ENCODE measurements at regions not wholly inside any gene's neighbourhood (a gene's known extent, or its start where the extent isn't known, plus 50 kb on each side); places are given as distances from the start of the nearest gene placed in this dataset.

- POLR2A ChIA-PET (ENCODE audit: partially characterized antibody): no interaction called here
- Histone ChIP-seq H2BK5ac (ENCODE audit: low read depth, low read length) (no peak overlapping the region), H3K4me1 (replicated peaks in 1 of 4; ENCODE audit: control insufficient read depth in 3 of 4, insufficient read depth in 4 of 4, low read length in 3 of 4) (no peaks in the 10 kb centered on the region), H3K79me2 (ENCODE audit: control insufficient read depth in 1 of 2, insufficient read depth in 2 of 2, low read length in 2 of 2) (no peaks in the 10 kb centered on the region), H2BK12ac (ENCODE audit: low read depth, low read length) (no peak overlapping the region), H3K36me3 (ENCODE audit: control insufficient read depth in 2 of 4, insufficient read depth in 4 of 4, low read length in 3 of 4) (no peaks in the 10 kb centered on the region), H3K14ac (ENCODE audit: insufficient read length) (no peak overlapping the region), H3K56ac (replicated peaks; ENCODE audit: insufficient read length, low read depth, low read length) (no peak overlapping the region), H2AFZ (ENCODE audit: low read length) (no peak overlapping the region), H3K4me2 (ENCODE audit: insufficient read depth in 1 of 2, low read depth in 2 of 2, low read length in 2 of 2) (no peak overlapping the region), H3K4ac (replicated peaks; ENCODE audit: insufficient read length, low read depth, low read length) (no peak overlapping the region), H3K18ac (ENCODE audit: extremely low read depth, low read length) (no peak overlapping the region), H3K27me3 (replicated peaks in 1 of 4; ENCODE audit: control insufficient read depth in 3 of 4, extremely low read depth in 1 of 4, insufficient read depth in 3 of 4, low read length in 3 of 4) (no peaks in the 10 kb centered on the region), H3K27ac (ENCODE audit: low read depth, low read length) (no peak overlapping the region), H3K9ac (replicated peaks in 1 of 4; ENCODE audit: extremely low read depth in 1 of 4, low read depth in 3 of 4, low read length in 3 of 4) (no peak overlapping the region), H2AK5ac (ENCODE audit: low read depth, low read length) (no peak overlapping the region), H2BK120ac (replicated peaks; ENCODE audit: low read depth, low read length) (no peak overlapping the region), H4K5ac (ENCODE audit: insufficient read length, low read depth, low read length) (no peak overlapping the region), H3K9me3 (ENCODE audit: insufficient read depth in 2 of 2, low read depth in 1 of 2, low read length in 1 of 2) (no peaks in the 10 kb centered on the region), H3K23me2 (ENCODE audit: low read depth, low read length) (no peaks in the 10 kb centered on the region), H4K91ac (replicated peaks; ENCODE audit: insufficient read length, low read length) (no peak overlapping the region), H4K8ac (ENCODE audit: extremely low read depth, insufficient read depth, low read length) (no peak overlapping the region), H3K79me1 (ENCODE audit: low read depth, low read length) (no peaks in the 10 kb centered on the region), H2BK15ac (ENCODE audit: low read length) (no peak overlapping the region), H3K4me3 (ENCODE audit: extremely low read depth in 1 of 4, insufficient read depth in 2 of 4, low read depth in 3 of 4, low read length in 4 of 4) (no peak overlapping the region), H4K20me1 (replicated peaks in 1 of 2; ENCODE audit: control insufficient read depth in 1 of 2, insufficient read depth in 2 of 2, low read length in 2 of 2) (no peaks in the 10 kb centered on the region), H3K23ac (ENCODE audit: insufficient read length) (no peak overlapping the region), H2BK20ac (ENCODE audit: low read length) (no peak overlapping the region)
- no peak for DNase-seq (ENCODE audit: low read depth in 1 of 2, low spot score in 2 of 2)
- no peak for FAIRE-seq
- 81% methylated on average over 1 of the region's 1 CpG; no CpG with 5 or more reads in 1 of the 2 experiments for WGBS, 2 experiments (ENCODE audit: extremely low coverage in 1 of 2, insufficient coverage in 1 of 2, insufficient read length in 1 of 2, insufficient replicate concordance in 2 of 2, low coverage in 1 of 2, low lambda C conversion rate in 2 of 2, missing lambda C conversion rate in 1 of 2)
- CTCF ChIA-PET (ENCODE audit: partially characterized antibody): interaction anchor here (1.6 kb wide), 1 partner anchor 10 kb away, joined by 4 read pairs; no protein-coding TSS in a partner anchor
- no peak for TF ChIP-seq CTCF (IDR thresholded peaks at IDR 0.05; ENCODE audit: control extremely low read depth in 1 of 3, insufficient read depth in 1 of 3, low read depth in 1 of 3, low read length in 3 of 3)
- no peak for TF ChIP-seq POU5F1 (IDR thresholded peaks at IDR 0.05; ENCODE audit: low read depth, low read length)
- no peak for TF ChIP-seq TAF7 (optimal IDR thresholded peaks at IDR 0.05; ENCODE audit: borderline replicate concordance, low read depth, low read length)
- TF ChIP-seq SIN3A (conservative IDR thresholded peaks at IDR 0.05 in 1 of 2, IDR thresholded peaks at IDR 0.05 in 1 of 2; ENCODE audit: low read depth in 1 of 2, low read length in 2 of 2): no peak
- TF ChIP-seq SIRT6 (IDR thresholded peaks at IDR 0.05; ENCODE audit: low read length): no peak
- TF ChIP-seq SP4 (IDR thresholded peaks at IDR 0.05; ENCODE audit: low read length): no peak
- no peak for TF ChIP-seq CHD1 (IDR thresholded peaks at IDR 0.05; ENCODE audit: low read depth, low read length)
- TF ChIP-seq POLR2AphosphoS5 (IDR thresholded peaks at IDR 0.05; ENCODE audit: low read depth, low read length): no peak
- TF ChIP-seq HDAC6 (IDR thresholded peaks at IDR 0.05; ENCODE audit: low read depth, low read length): no peak
- no peak for TF ChIP-seq CBX5 (IDR thresholded peaks at IDR 0.05; ENCODE audit: low read depth, low read length)
- no peak for TF ChIP-seq SRF (IDR thresholded peaks at IDR 0.05; ENCODE audit: low read depth, low read length)
- TF ChIP-seq GABPA (IDR thresholded peaks at IDR 0.05; ENCODE audit: borderline replicate concordance, insufficient read depth, low read length): no peak
- TF ChIP-seq NANOG (IDR thresholded peaks at IDR 0.05; ENCODE audit: insufficient read depth, low read depth, low read length, poor library complexity, severe bottlenecking): no peak
Measured at GRCh38 chr2:59530258-59530657, 1023.2 kb downstream of the BCL11A start.
